Gastrocnemius medialis (tissue), 4 donors: ENCODE measurements at regions not wholly inside any gene's neighbourhood (a gene's known extent, or its start where the extent isn't known, plus 50 kb on each side); places are given as distances from the start of the nearest gene placed in this dataset.

ENCODE experiments used
- ATAC-seq, 2 donors: fragments of 150-250 bp; one replicate each; pipeline ENCODE4 v1.9.1; 2016
- DNase-seq, 2 donors: peaks; one replicate each; pipeline ENCODE4 v3.0.0-alpha.2; 2019
- H3K27ac ChIP-seq, 4 donors: fragments of 200-600 bp; sonication (generic); 1 replicate in 1 of 4; 2 replicates in 3 of 4; pipeline ENCODE4 v1.5.1; 2016 to 2018; ENCODE audit warnings: mild to moderate bottlenecking in 2 of 4, moderate library complexity in 1 of 4
- H3K27me3 ChIP-seq, 3 donors: fragments of 200-600 bp; sonication (generic) in 2 of 3; 1 replicate in 1 of 3; 2 replicates in 2 of 3; pipeline versions ENCODE4 v1.5.1 to v1.6.0; 2016 to 2019; ENCODE audit warnings: mild to moderate bottlenecking in 1 of 3, moderate library complexity in 1 of 3
- H3K36me3 ChIP-seq, 2 donors: fragments of 200-600 bp; sonication (generic) in 1 of 2; one replicate each; pipeline ENCODE4 v1.5.1; 2017 to 2018
- H3K4me1 ChIP-seq, 2 donors: fragments of 200-600 bp; sonication (generic) in 1 of 2; one replicate each; pipeline ENCODE4 v1.5.1; 2016 to 2017; ENCODE audit warnings: mild to moderate bottlenecking in 2 of 2
- H3K4me3 ChIP-seq, 4 donors: fragments of 200-600 bp; sonication (generic) in 3 of 4; 1 replicate in 1 of 4; 2 replicates in 3 of 4; pipeline ENCODE4 v1.5.1; 2016 to 2019; ENCODE audit warnings: mild to moderate bottlenecking in 2 of 4
- H3K9me3 ChIP-seq, 3 donors: fragments of 200-600 bp; sonication (generic) in 2 of 3; 1 replicate in 1 of 3; 2 replicates in 2 of 3; pipeline ENCODE4 v1.5.1; 2016 to 2019
- POLR2A ChIP-seq, 2 donors: fragments of 450-650 bp; IDR thresholded peaks; one replicate each; pipeline ENCODE4 v1.6.1; 2017; ENCODE audit warnings: antibody characterized with exemption in 2 of 2, mild to moderate bottlenecking in 2 of 2, moderate library complexity in 2 of 2
- in situ Hi-C, 4 donors: fragments of 200-750 bp; cut with MboI; loops; one replicate each; pipeline versions ENCODE4 v1.15.0 to v1.8.0; 2017; ENCODE audit warnings: low sequenced_read_pairs in 4 of 4
- intact Hi-C: fragments of 100-400 bp; cut with DNase I; formaldehyde crosslinking; loops from one replicate; pipeline ENCODE4 v1.15.1; 2023; ENCODE audit warnings: low total_unique reads
- TF ChIP-seq, protein P1 (sequence below), 5 experiments: fragments of 450-650 bp in 3 of 5; fragments of 200-600 bp in 2 of 5; sonication (generic) in 2 of 5; IDR thresholded peaks in 4 of 5; conservative IDR thresholded peaks in 1 of 5; 1 replicate in 4 of 5; 2 replicates in 1 of 5; pipeline ENCODE4 v1.5.1; 2016 to 2019; ENCODE audit warnings: antibody characterized with exemption in 5 of 5, mild to moderate bottlenecking in 3 of 5, moderate library complexity in 3 of 5

DNA sequence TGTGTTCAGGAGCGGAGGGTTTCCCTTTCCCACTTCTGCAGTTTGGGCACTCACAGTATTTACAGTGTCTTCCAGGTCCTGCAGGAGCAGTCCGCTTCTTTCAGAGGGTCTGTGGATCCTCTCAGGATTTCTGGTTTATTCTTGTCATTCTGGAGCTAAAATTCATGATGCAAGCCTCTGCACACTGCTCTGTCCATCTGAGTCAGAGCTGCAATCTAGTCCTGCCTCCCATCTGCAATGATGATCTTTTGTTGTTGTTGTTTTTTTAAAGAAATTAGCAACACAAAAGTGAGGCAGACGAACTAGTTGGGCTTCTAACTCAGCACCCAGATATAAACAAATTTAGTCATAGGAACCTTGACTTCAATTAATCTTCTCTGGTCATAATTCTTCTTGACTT, 86.5 kb downstream of the DLEU7 start:
- ATAC-seq: no peak
- in situ Hi-C loops: no loop called here
- no peak overlapping the region for H3K27ac ChIP-seq
- DNase-seq: no peak
- TF ChIP-seq POLR2A (IDR thresholded peaks at IDR 0.05): no peak
- TF ChIP-seq, protein P1, sequence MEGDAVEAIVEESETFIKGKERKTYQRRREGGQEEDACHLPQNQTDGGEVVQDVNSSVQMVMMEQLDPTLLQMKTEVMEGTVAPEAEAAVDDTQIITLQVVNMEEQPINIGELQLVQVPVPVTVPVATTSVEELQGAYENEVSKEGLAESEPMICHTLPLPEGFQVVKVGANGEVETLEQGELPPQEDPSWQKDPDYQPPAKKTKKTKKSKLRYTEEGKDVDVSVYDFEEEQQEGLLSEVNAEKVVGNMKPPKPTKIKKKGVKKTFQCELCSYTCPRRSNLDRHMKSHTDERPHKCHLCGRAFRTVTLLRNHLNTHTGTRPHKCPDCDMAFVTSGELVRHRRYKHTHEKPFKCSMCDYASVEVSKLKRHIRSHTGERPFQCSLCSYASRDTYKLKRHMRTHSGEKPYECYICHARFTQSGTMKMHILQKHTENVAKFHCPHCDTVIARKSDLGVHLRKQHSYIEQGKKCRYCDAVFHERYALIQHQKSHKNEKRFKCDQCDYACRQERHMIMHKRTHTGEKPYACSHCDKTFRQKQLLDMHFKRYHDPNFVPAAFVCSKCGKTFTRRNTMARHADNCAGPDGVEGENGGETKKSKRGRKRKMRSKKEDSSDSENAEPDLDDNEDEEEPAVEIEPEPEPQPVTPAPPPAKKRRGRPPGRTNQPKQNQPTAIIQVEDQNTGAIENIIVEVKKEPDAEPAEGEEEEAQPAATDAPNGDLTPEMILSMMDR (IDR thresholded peaks at IDR 0.05 in 4 of 5, conservative IDR thresholded peaks at IDR 0.05 in 1 of 5): no peak
- no peaks in the 10 kb centered on the region for H3K4me1 ChIP-seq
- intact Hi-C loops: no loop called here
- no peak overlapping the region for H3K4me3 ChIP-seq
- H3K27me3 ChIP-seq: no peaks in the 10 kb centered on the region
- H3K36me3 ChIP-seq: no peaks in the 10 kb centered on the region
- peaks cover 0 to 4% (median 0%) of the 10 kb centered on the region in 3 donors for H3K9me3 ChIP-seq

DNA sequence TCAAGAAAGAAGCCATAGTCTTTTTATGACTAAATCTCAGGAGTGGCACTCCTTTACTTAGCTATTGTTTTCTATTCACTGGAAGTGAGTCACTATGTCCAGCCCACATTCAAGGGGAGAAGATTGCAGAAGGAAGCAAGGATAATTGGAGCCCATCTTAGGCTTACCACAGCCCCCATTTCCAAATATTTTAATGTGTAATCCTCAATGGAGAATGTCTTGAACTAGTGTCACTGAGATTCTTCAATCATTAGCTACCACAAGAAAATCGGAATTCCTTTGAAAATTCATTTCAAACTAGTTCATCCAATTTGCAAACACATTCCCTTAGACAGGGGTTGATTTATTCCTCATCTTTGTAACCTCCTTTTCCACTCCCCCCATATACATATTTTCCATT, 84.7 kb downstream of the DLEU7 start:
- in situ Hi-C loops: no loop called here
- Histone ChIP-seq H3K36me3 (no peaks in the 10 kb centered on the region), H3K4me1 (no peaks in the 10 kb centered on the region), H3K27ac (no peak overlapping the region), H3K4me3 (no peak overlapping the region), H3K9me3 (peaks cover 0 to 4% (median 0%) of the 10 kb centered on the region in 3 donors), H3K27me3 (no peaks in the 10 kb centered on the region)
- ATAC-seq (no peak), DNase-seq (no peak)
- TF ChIP-seq, protein P1 (IDR thresholded peaks at IDR 0.05 in 4 of 5, conservative IDR thresholded peaks at IDR 0.05 in 1 of 5): no peak
- no peak for TF ChIP-seq POLR2A (IDR thresholded peaks at IDR 0.05)
- intact Hi-C loops: no loop called here

DNA sequence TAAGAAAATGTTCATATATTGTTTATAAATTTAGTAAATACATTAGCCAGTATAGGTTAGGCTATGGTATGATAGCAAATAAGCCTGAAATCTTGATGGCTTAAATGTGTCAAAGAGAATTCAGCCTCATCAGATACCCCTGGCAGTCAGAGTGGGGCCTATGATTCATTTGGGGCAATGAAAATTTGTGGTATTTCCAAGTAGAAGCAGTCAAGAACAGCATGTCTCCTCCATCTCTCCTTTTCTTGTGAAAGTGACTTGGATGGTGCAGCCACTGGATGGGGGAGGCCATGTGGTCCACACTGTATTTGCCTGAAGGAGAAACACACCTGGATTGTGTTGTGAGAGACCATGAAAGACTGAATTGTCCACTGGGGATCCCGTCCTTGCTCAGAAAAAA, 82.7 kb downstream of the DLEU7 start:
- in situ Hi-C loops (no loop called here), intact Hi-C loops (no loop called here)
- ATAC-seq (no peak), DNase-seq (no peak)
- H3K27me3 ChIP-seq: no peaks in the 10 kb centered on the region
- H3K4me3 ChIP-seq: no peak overlapping the region
- no peak for TF ChIP-seq POLR2A (IDR thresholded peaks at IDR 0.05)
- TF ChIP-seq, protein P1 (IDR thresholded peaks at IDR 0.05 in 4 of 5, conservative IDR thresholded peaks at IDR 0.05 in 1 of 5): no peak
- no peak overlapping the region for H3K27ac ChIP-seq
- H3K9me3 ChIP-seq: peaks cover 0 to 4% (median 0%) of the 10 kb centered on the region in 3 donors
- H3K4me1 ChIP-seq: no peaks in the 10 kb centered on the region
- H3K36me3 ChIP-seq: no peaks in the 10 kb centered on the region

DNA sequence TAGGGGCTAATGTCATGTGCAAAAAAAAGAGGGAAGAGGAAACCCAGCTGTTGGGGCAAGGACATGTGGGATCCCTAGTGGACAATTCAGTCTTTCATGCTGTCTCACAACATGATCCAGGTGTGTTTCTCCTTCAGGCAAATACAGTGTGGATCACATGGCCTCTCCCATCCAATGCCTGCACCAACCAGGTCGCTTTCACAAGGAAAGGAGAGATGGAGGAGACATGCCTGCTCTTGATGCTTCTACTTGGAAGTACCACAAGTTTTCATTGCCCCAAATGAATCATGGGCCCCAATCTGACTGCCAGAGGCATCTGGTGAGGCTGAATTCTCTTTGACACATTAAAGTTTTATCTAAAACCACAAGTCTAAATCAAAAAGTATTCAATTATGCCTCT, 82.1 kb downstream of the DLEU7 start:
- H3K36me3 ChIP-seq: no peaks in the 10 kb centered on the region
- no peak for TF ChIP-seq POLR2A (IDR thresholded peaks at IDR 0.05)
- TF ChIP-seq, protein P1 (IDR thresholded peaks at IDR 0.05 in 4 of 5, conservative IDR thresholded peaks at IDR 0.05 in 1 of 5): no peak
- no peak overlapping the region for H3K4me3 ChIP-seq
- no peaks in the 10 kb centered on the region for H3K27me3 ChIP-seq
- H3K4me1 ChIP-seq: no peaks in the 10 kb centered on the region
- in situ Hi-C loops (no loop called here), intact Hi-C loops (no loop called here)
- no peak overlapping the region for H3K27ac ChIP-seq
- ATAC-seq: no peak
- no peak for DNase-seq
- H3K9me3 ChIP-seq: peaks cover 0 to 4% (median 0%) of the 10 kb centered on the region in 3 donors

DNA sequence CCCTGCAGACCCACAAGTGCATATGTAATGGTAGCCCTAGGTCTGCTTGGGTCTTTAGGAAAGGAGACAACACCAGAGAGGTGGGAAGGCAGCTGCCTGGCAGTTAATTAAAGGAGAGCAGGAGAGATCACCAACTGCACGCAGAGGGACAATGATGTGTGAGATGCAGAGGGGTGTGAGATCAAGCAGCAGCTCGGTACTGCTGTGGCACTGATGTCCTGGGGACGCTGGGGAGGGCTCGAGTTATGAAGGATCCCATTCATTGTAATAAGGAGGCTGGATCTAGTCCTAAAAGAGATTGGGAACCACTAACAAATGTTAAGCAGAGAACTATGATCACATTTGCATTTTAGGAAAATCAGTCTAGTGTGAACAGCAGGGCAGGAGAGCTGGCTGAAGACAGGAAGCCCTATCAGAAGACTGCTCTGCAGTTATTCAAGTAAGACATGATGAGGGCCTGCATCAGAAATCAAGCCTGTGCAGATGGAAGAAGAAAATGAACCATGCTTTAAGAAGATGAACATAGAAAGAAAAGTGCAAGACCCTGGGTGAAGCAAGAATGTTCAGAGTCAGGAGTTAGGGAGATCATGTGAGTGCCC, 80.4 kb downstream of the DLEU7 start:
- no peak for DNase-seq
- no peaks in the 10 kb centered on the region for H3K27me3 ChIP-seq
- intact Hi-C loops (no loop called here), in situ Hi-C loops (no loop called here)
- H3K36me3 ChIP-seq: no peaks in the 10 kb centered on the region
- ATAC-seq: no peak
- no peak for TF ChIP-seq POLR2A (IDR thresholded peaks at IDR 0.05)
- TF ChIP-seq, protein P1 (IDR thresholded peaks at IDR 0.05 in 4 of 5, conservative IDR thresholded peaks at IDR 0.05 in 1 of 5): no peak
- no peak overlapping the region for H3K27ac ChIP-seq
- H3K4me3 ChIP-seq: no peak overlapping the region
- H3K4me1 ChIP-seq: no peaks in the 10 kb centered on the region
- peaks cover 0 to 4% (median 0%) of the 10 kb centered on the region in 3 donors for H3K9me3 ChIP-seq
